IPS-NIHi11 (cell line): ENCODE measurements at regions not wholly inside any gene's neighbourhood (a gene's known extent, or its start where the extent isn't known, plus 50 kb on each side); places are given as distances from the start of the nearest gene placed in this dataset.

Experiments
- DNase-seq: peaks from one replicate; pipeline ENCODE4 v3.0.0; 2012; ENCODE audit warnings: mixed read lengths, low spot score

GRCh38 chr2:238725298-238725697 lies 122.6 kb upstream of the TWIST2 start:
- no peak for DNase-seq

- DNase-seq = no peak
These were observed 121.0 kb upstream of the TWIST2 start for GRCh38 chr2:238726670-238727584.

DNA sequence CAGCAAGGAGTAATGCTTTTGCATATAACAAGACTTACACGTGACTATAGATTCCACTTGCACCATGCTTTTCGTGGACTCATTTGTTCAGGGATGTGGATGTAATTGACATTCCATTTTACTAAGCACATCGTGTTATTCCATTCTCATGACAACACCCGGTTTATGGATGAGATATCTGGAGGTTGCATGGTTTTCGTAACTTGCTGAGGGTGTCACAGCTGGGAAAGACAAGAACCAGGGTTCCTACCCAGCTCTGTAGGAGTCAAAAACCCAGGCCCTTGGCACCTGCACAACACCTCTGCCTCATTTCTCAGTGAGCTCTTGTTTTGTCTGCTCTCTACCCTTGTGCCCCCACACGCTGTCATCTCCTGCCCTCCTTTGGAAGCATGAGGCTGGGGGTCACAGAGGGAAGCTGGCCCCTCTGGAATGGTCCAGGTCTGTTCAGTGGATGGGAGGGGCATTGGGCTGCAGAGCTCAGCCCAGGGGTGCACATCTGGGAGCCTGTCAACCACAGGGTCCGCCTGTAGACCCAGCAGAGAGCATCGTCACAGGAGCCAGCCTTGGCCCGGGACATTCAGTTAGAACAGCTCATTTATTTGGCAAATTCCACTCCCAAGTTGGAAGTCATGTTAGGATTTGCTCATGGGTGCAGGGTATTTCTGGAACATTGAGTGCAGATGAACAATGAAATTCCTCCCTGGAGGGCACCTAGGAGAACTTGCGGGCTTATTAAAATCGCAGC lies 120.1 kb upstream of the TWIST2 start:
- DNase-seq = no peak

GRCh38 chr2:238728330-238729260 lies 119.3 kb upstream of the TWIST2 start:
- DNase-seq = no peak

- DNase-seq = no peak
These were observed 118.5 kb upstream of the TWIST2 start for GRCh38 chr2:238729261-238729935.

DNA sequence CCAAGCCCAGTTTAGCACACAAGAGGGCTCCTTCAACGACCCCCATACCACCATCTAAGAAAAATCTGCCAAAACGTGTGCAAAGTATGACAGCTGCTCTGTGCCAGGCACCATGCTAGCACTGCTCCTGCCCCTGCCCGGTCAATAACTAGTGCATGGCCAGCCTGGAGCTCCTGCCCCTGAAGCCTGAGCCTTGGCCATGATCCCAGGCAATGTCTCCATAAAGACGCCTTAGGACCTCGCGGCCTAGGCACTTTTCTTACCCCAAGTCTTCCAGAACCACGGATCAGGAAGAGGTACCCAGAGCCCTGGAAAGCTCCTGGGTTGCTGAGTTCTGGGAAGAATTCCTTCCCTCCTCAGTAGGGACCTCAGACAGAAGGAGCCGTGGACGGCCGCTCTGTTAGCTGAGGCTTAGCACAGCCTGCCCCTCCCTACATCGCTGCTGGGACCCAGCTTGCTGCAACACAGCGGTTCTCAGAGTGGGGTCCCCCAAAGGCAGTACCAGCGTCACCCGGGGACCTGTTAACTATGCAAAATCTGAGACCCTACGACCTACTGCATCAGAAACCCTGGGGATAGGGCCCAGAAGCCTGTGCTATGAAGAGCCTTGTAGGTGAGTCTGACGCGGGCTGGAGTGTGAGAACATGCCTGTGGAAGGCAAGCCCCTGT lies 117.8 kb upstream of the TWIST2 start:
- DNase-seq = no peak

DNA sequence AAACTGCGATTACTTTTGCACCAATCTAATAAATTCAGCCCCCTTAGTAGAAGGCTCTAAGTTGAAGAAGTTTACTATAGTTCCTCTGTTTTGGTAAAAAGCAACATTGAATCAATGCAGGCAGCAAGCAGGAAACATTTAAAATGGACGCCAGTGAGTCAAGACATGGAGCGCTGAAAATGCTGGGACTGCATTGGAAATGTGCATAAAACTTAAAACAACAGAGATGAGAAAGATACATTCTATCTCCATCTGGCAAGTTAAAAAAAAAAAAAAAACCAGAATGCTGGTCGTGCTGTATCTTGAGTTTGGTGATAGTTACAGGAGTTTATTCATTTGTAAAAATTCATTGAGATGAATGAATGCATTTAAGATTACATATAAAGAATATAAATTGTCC lies 117.0 kb upstream of the TWIST2 start:
- DNase-seq = no peak

GRCh38 chr2:238731961-238732360 lies 115.9 kb upstream of the TWIST2 start:
- DNase-seq = no peak

DNA sequence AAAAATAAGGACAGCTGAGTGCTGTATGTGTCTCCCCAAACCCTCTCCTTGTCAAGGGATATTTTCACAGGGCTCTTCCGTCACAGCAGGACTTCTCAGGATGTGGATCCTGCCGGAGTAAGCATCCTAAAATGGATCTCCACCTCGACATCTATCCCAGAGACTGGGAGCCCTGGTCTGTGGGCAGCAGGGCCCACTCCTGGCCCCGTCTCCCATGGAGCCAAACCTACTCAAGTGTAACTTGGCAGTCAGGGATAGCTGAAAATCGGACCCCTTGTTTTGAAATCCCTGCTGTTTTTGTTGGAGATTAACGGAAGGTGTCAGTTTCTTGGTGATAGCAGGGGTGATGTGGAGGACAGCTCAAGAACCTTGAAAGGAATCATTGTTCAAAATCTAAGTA lies 109.0 kb upstream of the TWIST2 start:
- DNase-seq = no peak

DNA sequence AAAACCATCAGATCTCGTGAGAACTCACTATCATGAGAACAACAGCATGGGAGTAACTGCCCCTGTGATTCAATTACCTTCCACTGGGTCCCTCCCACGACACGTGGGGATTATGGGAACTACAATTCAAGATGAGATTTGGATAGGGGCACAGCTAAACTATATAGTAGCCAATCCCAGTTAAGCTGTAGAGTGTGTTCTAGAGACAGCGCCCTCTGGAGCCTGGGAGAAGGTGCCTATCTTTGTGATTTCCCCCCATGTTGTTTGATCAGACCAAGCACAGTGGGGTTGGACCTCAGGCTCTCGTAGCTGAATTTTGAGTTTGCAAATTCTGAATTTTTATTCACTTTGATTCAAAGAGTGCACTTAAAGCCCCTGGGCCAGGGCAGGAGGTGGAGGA lies 108.2 kb upstream of the TWIST2 start:
- DNase-seq = peak; percentile 46

DNA sequence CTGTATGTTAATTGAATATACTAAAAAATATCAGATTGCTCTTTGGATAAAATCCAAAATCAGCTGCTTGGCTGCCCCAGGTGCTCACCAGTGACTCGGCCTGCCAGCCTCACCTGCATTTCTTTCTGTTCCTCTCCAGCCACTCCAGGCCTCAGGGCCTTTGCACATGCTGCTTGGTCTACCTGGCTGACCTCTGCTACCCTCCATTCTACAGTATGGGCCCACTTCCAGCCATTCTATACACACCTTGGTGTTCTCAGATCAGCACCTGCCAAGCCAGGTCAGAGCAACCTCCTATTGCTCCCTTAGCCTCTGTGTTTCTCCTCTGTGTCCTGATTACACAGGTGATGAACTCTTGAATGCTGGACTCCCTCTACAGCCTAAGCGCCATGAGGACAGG lies 106.6 kb upstream of the TWIST2 start:
- DNase-seq = no peak

DNA sequence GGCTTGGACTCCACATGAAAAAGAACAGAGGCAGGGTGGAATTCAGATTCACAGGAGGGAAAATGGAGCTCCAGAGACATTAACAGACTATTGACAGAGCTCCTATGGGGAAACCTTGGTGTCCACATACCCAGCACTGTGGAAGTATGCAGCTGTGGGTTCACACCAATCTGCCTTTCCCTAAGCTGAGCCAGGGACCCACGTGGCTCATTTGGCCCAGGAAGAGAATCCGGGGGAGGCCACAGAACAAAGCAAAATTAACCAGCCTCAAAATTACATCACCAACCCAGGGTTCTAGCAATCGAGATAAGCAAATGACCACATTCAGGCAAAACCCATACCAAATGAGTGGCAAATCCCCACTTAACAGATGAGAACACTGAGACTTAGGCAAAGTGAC lies 105.8 kb upstream of the TWIST2 start:
- no peak for DNase-seq

- no peak for DNase-seq
These were observed 105.2 kb upstream of the TWIST2 start for GRCh38 chr2:238742664-238743063.

- DNase-seq = no peak
These were observed 104.4 kb upstream of the TWIST2 start for GRCh38 chr2:238743243-238744065.

DNA sequence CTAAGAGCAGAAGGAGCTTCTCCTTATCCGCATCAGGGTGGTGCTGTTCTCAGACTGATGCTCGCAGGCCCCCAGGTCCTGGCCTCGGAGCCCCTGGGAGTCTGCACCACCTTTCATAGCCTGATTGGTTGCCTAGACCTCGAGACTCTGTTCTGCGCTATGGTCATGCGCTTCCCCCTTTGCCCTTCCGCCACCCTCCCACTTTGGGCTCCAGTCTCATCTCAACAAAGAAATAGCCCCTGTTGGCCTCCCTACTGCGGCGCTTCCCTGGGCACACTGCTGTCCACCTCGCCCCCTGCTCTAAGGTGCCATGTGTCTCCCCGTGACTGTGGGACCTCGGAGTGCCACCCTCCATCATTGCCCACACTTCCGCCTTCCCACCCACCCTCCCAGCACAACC lies 102.9 kb upstream of the TWIST2 start:
- DNase-seq = no peak

DNA sequence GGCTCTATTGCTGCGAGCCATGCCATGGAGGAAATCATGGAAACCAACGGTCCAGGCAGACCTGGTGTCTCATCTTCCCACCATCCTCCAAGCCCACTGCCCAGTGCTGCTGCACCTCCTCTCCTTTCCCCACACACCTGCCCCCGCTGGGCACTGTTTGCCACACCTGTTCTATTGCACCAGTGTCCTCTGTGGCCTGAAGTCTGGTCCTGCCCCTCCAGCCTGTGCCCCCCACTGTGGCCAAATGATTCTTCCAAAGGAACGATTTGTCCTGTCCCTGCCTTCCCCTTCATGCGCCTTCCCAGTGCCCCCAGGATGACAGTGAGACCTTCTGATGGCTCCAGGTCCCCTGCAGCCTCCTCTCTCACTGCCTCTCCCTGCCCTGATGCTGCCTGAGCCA lies 101.9 kb upstream of the TWIST2 start:
- DNase-seq = no peak

DNA sequence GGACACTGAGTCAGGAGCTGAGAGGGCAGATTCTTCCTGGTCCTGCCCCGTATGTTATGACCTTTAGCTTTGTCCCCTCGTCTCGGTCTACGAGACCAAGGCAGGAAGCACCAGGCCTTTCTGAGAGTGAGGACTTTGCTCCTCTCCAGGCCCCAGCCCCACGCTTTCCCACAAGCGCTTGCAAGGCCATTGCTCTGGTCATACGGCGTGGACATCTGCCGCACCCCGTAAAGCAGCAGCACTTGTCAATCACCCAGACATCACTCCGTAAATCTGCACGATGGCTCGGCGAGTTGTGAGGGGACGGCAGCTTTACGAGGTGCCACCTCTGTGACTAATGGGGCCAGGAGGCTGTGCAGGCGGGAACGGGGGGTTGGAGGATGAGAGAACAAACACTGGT lies 100.8 kb upstream of the TWIST2 start:
- no peak for DNase-seq

DNA sequence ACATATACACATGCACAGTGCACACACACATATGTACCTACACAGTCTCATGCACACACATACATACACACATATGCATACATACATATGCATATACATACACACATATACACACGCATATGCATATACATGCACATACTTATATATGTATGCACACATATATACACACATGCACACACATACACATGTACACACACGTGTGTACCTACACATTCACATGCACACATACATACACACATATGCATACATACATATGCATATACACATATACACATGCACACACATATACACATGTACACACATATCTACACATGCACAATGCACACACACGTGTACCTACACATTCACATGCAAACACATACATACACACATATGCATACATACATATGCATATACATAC lies 100.3 kb upstream of the TWIST2 start:
- DNase-seq = no peak

GRCh38 chr2:238750212-238750904 lies 97.5 kb upstream of the TWIST2 start:
- no peak for DNase-seq

DNA sequence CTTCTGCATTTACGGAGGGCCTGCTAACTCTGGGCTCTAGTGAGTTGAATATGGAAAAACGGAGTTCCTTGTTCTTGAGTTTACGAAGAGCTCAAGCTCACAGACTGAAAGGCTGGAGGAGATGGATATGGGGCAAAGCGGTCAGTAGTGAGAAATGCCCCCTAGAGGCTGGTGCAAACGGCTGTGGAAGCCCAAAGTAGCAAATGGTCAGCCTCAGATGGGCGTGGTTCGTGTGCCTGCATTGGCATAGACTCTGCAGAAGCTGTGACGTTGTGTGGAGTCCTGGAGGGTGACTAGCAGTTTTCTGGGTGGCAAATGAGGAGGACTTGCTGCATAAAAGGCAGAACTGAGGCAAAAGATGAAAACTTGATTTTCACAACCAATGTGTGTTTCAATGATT lies 93.6 kb upstream of the TWIST2 start:
- no peak for DNase-seq
